Gastrocnemius medialis (tissue), 4 donors: ENCODE measurements at regions not wholly inside any gene's neighbourhood (a gene's known extent, or its start where the extent isn't known, plus 50 kb on each side); places are given as distances from the start of the nearest gene placed in this dataset.

ENCODE experiments used
- ATAC-seq, 2 donors: fragments of 150-250 bp; one replicate each; pipeline ENCODE4 v1.9.1; 2016
- DNase-seq, 2 donors: peaks; one replicate each; pipeline ENCODE4 v3.0.0-alpha.2; 2019
- H3K27ac ChIP-seq, 4 donors: fragments of 200-600 bp; sonication (generic); 1 replicate in 1 of 4; 2 replicates in 3 of 4; pipeline ENCODE4 v1.5.1; 2016 to 2018; ENCODE audit warnings: mild to moderate bottlenecking in 2 of 4, moderate library complexity in 1 of 4
- H3K27me3 ChIP-seq, 3 donors: fragments of 200-600 bp; sonication (generic) in 2 of 3; 1 replicate in 1 of 3; 2 replicates in 2 of 3; pipeline versions ENCODE4 v1.5.1 to v1.6.0; 2016 to 2019; ENCODE audit warnings: mild to moderate bottlenecking in 1 of 3, moderate library complexity in 1 of 3
- H3K36me3 ChIP-seq, 2 donors: fragments of 200-600 bp; sonication (generic) in 1 of 2; one replicate each; pipeline ENCODE4 v1.5.1; 2017 to 2018
- H3K4me1 ChIP-seq, 2 donors: fragments of 200-600 bp; sonication (generic) in 1 of 2; one replicate each; pipeline ENCODE4 v1.5.1; 2016 to 2017; ENCODE audit warnings: mild to moderate bottlenecking in 2 of 2
- H3K4me3 ChIP-seq, 4 donors: fragments of 200-600 bp; sonication (generic) in 3 of 4; 1 replicate in 1 of 4; 2 replicates in 3 of 4; pipeline ENCODE4 v1.5.1; 2016 to 2019; ENCODE audit warnings: mild to moderate bottlenecking in 2 of 4
- H3K9me3 ChIP-seq, 3 donors: fragments of 200-600 bp; sonication (generic) in 2 of 3; 1 replicate in 1 of 3; 2 replicates in 2 of 3; pipeline ENCODE4 v1.5.1; 2016 to 2019
- CTCF ChIP-seq, 5 experiments: fragments of 450-650 bp in 3 of 5; fragments of 200-600 bp in 2 of 5; sonication (generic) in 2 of 5; IDR thresholded peaks in 4 of 5; conservative IDR thresholded peaks in 1 of 5; 1 replicate in 4 of 5; 2 replicates in 1 of 5; pipeline ENCODE4 v1.5.1; 2016 to 2019; ENCODE audit warnings: antibody characterized with exemption in 5 of 5, mild to moderate bottlenecking in 3 of 5, moderate library complexity in 3 of 5
- POLR2A ChIP-seq, 2 donors: fragments of 450-650 bp; IDR thresholded peaks; one replicate each; pipeline ENCODE4 v1.6.1; 2017; ENCODE audit warnings: antibody characterized with exemption in 2 of 2, mild to moderate bottlenecking in 2 of 2, moderate library complexity in 2 of 2
- in situ Hi-C, 4 donors: fragments of 200-750 bp; cut with MboI; loops; one replicate each; pipeline versions ENCODE4 v1.15.0 to v1.8.0; 2017; ENCODE audit warnings: low sequenced_read_pairs in 4 of 4
- intact Hi-C: fragments of 100-400 bp; cut with DNase I; formaldehyde crosslinking; loops from one replicate; pipeline ENCODE4 v1.15.1; 2023; ENCODE audit warnings: low total_unique reads

GRCh38 chr12:111011999-111012600, 91.7 kb upstream of the MYL2 start:
- Histone ChIP-seq H3K27me3 (no peaks in the 10 kb centered on the region), H3K36me3 (no peaks in the 10 kb centered on the region), H3K4me1 (no peaks in the 10 kb centered on the region), H3K27ac (no peak overlapping the region), H3K4me3 (no peak overlapping the region), H3K9me3 (no peaks in the 10 kb centered on the region)
- intact Hi-C loops = no loop called here
- ATAC-seq = no peak
- no peak for TF ChIP-seq POLR2A (IDR thresholded peaks at IDR 0.05)
- no peak for TF ChIP-seq CTCF (IDR thresholded peaks at IDR 0.05 in 4 of 5, conservative IDR thresholded peaks at IDR 0.05 in 1 of 5)
- in situ Hi-C loops = no loop called here
- no peak for DNase-seq

- TF ChIP-seq POLR2A (IDR thresholded peaks at IDR 0.05) = no peak
- TF ChIP-seq CTCF (IDR thresholded peaks at IDR 0.05 in 4 of 5, conservative IDR thresholded peaks at IDR 0.05 in 1 of 5) = no peak
- Histone ChIP-seq H3K27ac (no peak overlapping the region), H3K9me3 (no peaks in the 10 kb centered on the region), H3K4me3 (no peak overlapping the region), H3K36me3 (no peaks in the 10 kb centered on the region), H3K4me1 (no peaks in the 10 kb centered on the region), H3K27me3 (no peaks in the 10 kb centered on the region)
- intact Hi-C loops = no loop called here
- in situ Hi-C loops = no loop called here
- ATAC-seq (no peak), DNase-seq (no peak)
Measured at GRCh38 chr12:111010916-111011657, 90.7 kb upstream of the MYL2 start.

GRCh38 chr12:111010061-111010460, 89.7 kb upstream of the MYL2 start:
- no peak overlapping the region for H3K4me3 ChIP-seq
- no peaks in the 10 kb centered on the region for H3K4me1 ChIP-seq
- ATAC-seq (no peak), DNase-seq (no peak)
- H3K9me3 ChIP-seq = no peaks in the 10 kb centered on the region
- no peak for TF ChIP-seq CTCF (IDR thresholded peaks at IDR 0.05 in 4 of 5, conservative IDR thresholded peaks at IDR 0.05 in 1 of 5)
- TF ChIP-seq POLR2A (IDR thresholded peaks at IDR 0.05) = no peak
- H3K27me3 ChIP-seq = peaks cover 0 to 2% (median 0%) of the 10 kb centered on the region in 3 donors
- no peak overlapping the region for H3K27ac ChIP-seq
- H3K36me3 ChIP-seq = no peaks in the 10 kb centered on the region
- intact Hi-C loops (no loop called here), in situ Hi-C loops (no loop called here)

- ATAC-seq (no peak), DNase-seq (no peak)
- TF ChIP-seq CTCF (IDR thresholded peaks at IDR 0.05 in 4 of 5, conservative IDR thresholded peaks at IDR 0.05 in 1 of 5) = no peak
- TF ChIP-seq POLR2A (IDR thresholded peaks at IDR 0.05) = no peak
- intact Hi-C loops (no loop called here), in situ Hi-C loops (no loop called here)
- H3K27ac ChIP-seq = no peak overlapping the region
- H3K36me3 ChIP-seq = no peaks in the 10 kb centered on the region
- H3K27me3 ChIP-seq = peaks cover 0 to 2% (median 0%) of the 10 kb centered on the region in 3 donors
- no peaks in the 10 kb centered on the region for H3K9me3 ChIP-seq
- no peaks in the 10 kb centered on the region for H3K4me1 ChIP-seq
- no peak overlapping the region for H3K4me3 ChIP-seq
Measured at GRCh38 chr12:111006621-111007020, 86.2 kb upstream of the MYL2 start.
